AG09309 (cell line): ENCODE measurements at regions not wholly inside any gene's neighbourhood (a gene's known extent, or its start where the extent isn't known, plus 50 kb on each side); places are given as distances from the start of the nearest gene placed in this dataset.
"Not testable (repeated sequence)": the region's sequence is repeated elsewhere in the genome, so short reads cannot be mapped to it uniquely, and the experiment has no call there.

ENCODE experiments used
- DNase-seq: peaks from one replicate; pipeline ENCODE4 v3.0.0-alpha.2; 2010; ENCODE audit warnings: low read depth
- H3K4me3 ChIP-seq: 2 replicates; pipeline ENCODE4 v1.5.1; 2011; ENCODE audit warnings: mild to moderate bottlenecking, low read depth, low read length, moderate library complexity; ENCODE audit not compliant: control insufficient read depth
- CTCF ChIP-seq: IDR thresholded peaks from 2 replicates; pipeline ENCODE4 v1.5.1; 2011; ENCODE audit warnings: mild to moderate bottlenecking, low read depth, low read length, inconsistent platforms; ENCODE audit not compliant: insufficient read depth, control insufficient read depth; ENCODE audit errors: missing control alignments

DNA sequence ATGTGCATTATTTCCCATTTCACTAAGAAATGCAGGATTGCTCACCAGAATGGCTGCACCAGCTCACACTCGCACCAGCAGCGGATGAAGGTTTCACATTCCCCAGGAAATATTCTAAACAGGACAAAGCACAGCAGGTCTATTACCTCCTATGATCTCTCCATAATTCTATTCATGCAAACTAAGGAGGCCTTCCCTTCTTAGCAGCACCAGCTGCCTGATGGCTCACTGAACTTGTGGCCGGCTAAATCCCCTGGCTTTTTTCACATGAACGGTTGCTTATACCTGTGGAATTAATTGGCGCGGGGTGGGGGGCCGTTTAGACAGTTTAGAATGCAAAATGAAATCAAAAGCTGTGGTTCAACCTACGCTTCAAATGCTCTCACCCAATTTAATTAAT is 73.5 kb upstream of the SRD5A3 start:
- no peak for TF ChIP-seq CTCF
- DNase-seq: no peak
- no peak overlapping the region for H3K4me3 ChIP-seq

- TF ChIP-seq CTCF: no peak
- no peak for DNase-seq
- no peak overlapping the region for H3K4me3 ChIP-seq
Observed at GRCh38 chr4:55277011-55277410, 69.0 kb upstream of the SRD5A3 start.

DNA sequence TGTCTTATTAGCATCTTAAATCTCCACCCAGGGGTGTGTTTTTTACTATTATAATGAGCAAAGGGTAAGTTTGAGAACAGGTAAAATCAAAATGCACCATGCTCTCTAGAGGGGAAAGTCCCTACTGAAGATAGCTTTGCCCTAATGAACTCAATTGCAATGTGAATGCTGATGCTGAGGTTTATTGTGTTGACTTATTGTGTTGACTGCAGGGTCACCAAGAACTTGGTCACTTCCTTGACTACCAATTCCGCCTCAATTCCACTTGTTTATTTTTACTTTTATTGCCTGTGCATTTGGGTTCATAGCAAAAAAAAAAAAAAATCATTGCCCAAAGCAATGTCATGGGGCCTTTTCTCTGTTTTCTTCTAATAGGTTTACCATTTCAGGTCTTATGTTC is 67.7 kb upstream of the SRD5A3 start:
- H3K4me3 ChIP-seq: no peak overlapping the region
- no peak for TF ChIP-seq CTCF
- no peak for DNase-seq

- DNase-seq, H3K4me3 ChIP-seq: not testable (repeated sequence)
Observed at GRCh38 chr4:55280474-55280873, 65.6 kb upstream of the SRD5A3 start.

DNA sequence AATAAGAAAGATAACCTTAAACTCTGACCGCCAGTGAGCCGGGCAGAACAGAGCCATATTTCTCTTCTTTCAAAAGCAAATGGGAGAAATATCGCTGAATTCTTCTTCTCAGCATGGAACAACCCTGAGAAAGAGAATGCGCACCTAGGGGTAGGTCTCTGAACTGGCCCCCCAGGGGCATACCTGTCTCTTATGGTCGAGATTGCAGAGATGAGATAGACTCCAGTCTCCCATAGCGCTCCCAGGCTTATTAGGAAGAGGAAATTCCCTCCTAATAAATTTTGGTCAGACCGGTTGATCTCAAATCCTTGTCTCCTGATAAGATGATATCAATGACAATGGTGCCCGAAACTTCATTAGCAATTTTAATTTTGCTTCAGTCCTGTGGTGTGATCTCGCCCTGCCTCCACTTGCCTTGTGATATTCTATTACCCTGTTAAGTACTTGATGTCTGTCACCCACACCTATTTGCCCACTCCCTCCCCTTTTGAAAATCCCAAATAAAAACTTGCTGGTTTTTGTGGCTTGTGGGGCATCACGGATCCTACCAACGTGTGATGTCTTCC is 64.8 kb upstream of the SRD5A3 start:
- not testable (repeated sequence) for H3K4me3 ChIP-seq, DNase-seq

DNA sequence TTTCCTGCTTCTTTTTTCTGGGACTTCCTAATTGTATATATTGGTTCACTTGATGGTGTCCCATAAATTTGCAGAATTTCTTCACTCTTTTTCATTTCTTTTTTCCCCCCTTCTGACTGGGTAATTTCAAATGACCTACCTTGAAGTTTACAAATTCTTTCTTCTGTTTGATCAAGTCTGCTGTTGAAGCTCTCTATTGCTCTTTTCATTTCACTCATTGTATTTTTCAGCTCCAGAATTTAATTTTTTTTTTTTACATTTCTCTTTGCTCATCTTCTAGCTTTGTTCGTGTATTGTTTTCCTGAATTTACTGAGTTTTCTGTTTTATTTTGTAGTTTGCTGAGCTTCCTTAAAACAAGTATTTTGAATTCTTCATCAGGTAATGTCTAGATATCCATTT is 61.7 kb upstream of the SRD5A3 start:
- no peak overlapping the region for H3K4me3 ChIP-seq
- TF ChIP-seq CTCF: no peak
- DNase-seq: no peak

DNA sequence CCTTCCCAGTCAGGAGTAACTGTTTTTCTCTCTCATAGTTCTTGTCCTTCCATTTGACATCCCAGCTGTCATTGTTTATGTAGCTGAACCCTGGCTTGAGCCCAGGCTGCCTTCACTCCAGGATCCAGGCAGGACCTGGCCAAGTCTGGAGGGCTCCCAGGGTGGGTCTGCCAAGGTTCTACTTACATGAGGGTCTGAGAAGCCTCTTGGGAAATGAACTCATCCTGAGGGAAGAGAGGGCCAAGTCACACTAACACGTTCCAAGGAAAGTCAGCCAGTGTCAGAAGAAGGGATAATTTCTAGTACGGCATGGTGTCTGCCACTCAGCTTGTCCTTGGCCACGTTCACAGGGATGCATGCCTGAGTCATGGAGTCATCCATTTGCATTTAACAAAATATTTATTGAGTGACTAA is 54.8 kb upstream of the SRD5A3 start:
- no peak for TF ChIP-seq CTCF
- no peak overlapping the region for H3K4me3 ChIP-seq
- no peak for DNase-seq

GRCh38 chr4:55296096-55296495 is 49.9 kb upstream of the SRD5A3 start:
- no peak for TF ChIP-seq CTCF
- DNase-seq: no peak
- no peak overlapping the region for H3K4me3 ChIP-seq
